HFFc6 (cell line): ENCODE measurements at regions not wholly inside any gene's neighbourhood (a gene's known extent, or its start where the extent isn't known, plus 50 kb on each side); places are given as distances from the start of the nearest gene placed in this dataset.

Source experiments
- DNase-seq: peaks from one replicate; pipeline ENCODE4 v3.0.0-alpha.2; 2018
- H3K27ac Mint-ChIP-seq: 2 replicates; pipeline ENCODE4 v1.8.0; 2020; ENCODE audit warnings: mild to moderate bottlenecking, mixed read lengths
- H3K27me3 Mint-ChIP-seq: 2 replicates; pipeline ENCODE4 v1.8.0; 2021; ENCODE audit warnings: mild to moderate bottlenecking, moderate library complexity, mixed read lengths; ENCODE audit not compliant: insufficient read depth
- H3K36me3 Mint-ChIP-seq: 2 replicates; pipeline ENCODE4 v1.8.0; 2021; ENCODE audit warnings: low read depth, mixed read lengths
- H3K4me1 Mint-ChIP-seq: 2 replicates; pipeline ENCODE4 v1.8.0; 2020; ENCODE audit warnings: low read depth, mixed read lengths
- H3K4me3 Mint-ChIP-seq: 2 replicates; pipeline ENCODE4 v1.8.0; 2020; ENCODE audit warnings: mild to moderate bottlenecking, moderate library complexity, mixed read lengths
- H3K9me3 Mint-ChIP-seq: 2 replicates; pipeline ENCODE4 v1.8.0; 2020; ENCODE audit warnings: mild to moderate bottlenecking, mixed read lengths
- CTCF ChIP-seq: fragments of 200-600 bp; sonication (generic); IDR thresholded peaks from 2 replicates; pipeline ENCODE4 v1.5.0; 2021; ENCODE audit warnings: antibody characterized with exemption, mild to moderate bottlenecking

- Mint-ChIP-seq H3K27ac (no peak overlapping the region), H3K27me3 (peaks cover 43% of the 10 kb centered on the region), H3K4me3 (no peak overlapping the region), H3K9me3 (no peaks in the 10 kb centered on the region), H3K36me3 (no peaks in the 10 kb centered on the region), H3K4me1 (no peaks in the 10 kb centered on the region)
- TF ChIP-seq CTCF, result no peak
- DNase-seq, result no peak
Observed at GRCh38 chr17:77862890-77863813, 95.4 kb upstream of the TNRC6C start.

- H3K9me3 Mint-ChIP-seq, result no peaks in the 10 kb centered on the region
- H3K27me3 Mint-ChIP-seq, result peaks cover 43% of the 10 kb centered on the region
- H3K36me3 Mint-ChIP-seq, result no peaks in the 10 kb centered on the region
- DNase-seq, result no peak
- no peaks in the 10 kb centered on the region for H3K4me1 Mint-ChIP-seq
- H3K27ac Mint-ChIP-seq, result no peak overlapping the region
- H3K4me3 Mint-ChIP-seq, result no peak overlapping the region
- no peak for TF ChIP-seq CTCF
Observed at GRCh38 chr17:77863814-77864161, 94.7 kb upstream of the TNRC6C start.

GRCh38 chr17:77864234-77865111 lies 94.0 kb upstream of the TNRC6C start:
- Mint-ChIP-seq H3K36me3 (no peaks in the 10 kb centered on the region), H3K9me3 (no peaks in the 10 kb centered on the region), H3K27me3 (peaks cover 50% of the 10 kb centered on the region), H3K4me3 (no peak overlapping the region), H3K27ac (no peak overlapping the region), H3K4me1 (no peaks in the 10 kb centered on the region)
- no peak for TF ChIP-seq CTCF
- no peak for DNase-seq

GRCh38 chr17:77865112-77865611 lies 93.3 kb upstream of the TNRC6C start:
- TF ChIP-seq CTCF, result no peak
- Mint-ChIP-seq H3K4me1 (no peaks in the 10 kb centered on the region), H3K4me3 (no peak overlapping the region), H3K27me3 (peaks cover 54% of the 10 kb centered on the region), H3K9me3 (no peaks in the 10 kb centered on the region), H3K36me3 (no peaks in the 10 kb centered on the region), H3K27ac (no peak overlapping the region)
- DNase-seq, result no peak

GRCh38 chr17:77865716-77866115 lies 92.8 kb upstream of the TNRC6C start:
- TF ChIP-seq CTCF, result no peak
- H3K4me1 Mint-ChIP-seq, result no peaks in the 10 kb centered on the region
- no peaks in the 10 kb centered on the region for H3K36me3 Mint-ChIP-seq
- no peak overlapping the region for H3K27ac Mint-ChIP-seq
- H3K4me3 Mint-ChIP-seq, result no peak overlapping the region
- H3K9me3 Mint-ChIP-seq, result no peaks in the 10 kb centered on the region
- no peak for DNase-seq
- H3K27me3 Mint-ChIP-seq, result peaks cover 54% of the 10 kb centered on the region
